A673 (cell line): ENCODE measurements at regions not wholly inside any gene's neighbourhood (a gene's known extent, or its start where the extent isn't known, plus 50 kb on each side); places are given as distances from the start of the nearest gene placed in this dataset.

ENCODE experiments used
- BruUV-seq: library from RNA; stranded (reverse); fragments of 400-500 nt; replicated peaks from 2 replicates; lab custom pipeline; 2021; lab: Mats Ljungman, UMichigan
- CTCF ChIA-PET: fragments of 300-600 bp; sonication (Branson Sonifier 250); formaldehyde crosslinking; loops from one replicate; lab custom pipeline; 2022; ENCODE audit warnings: antibody characterized with exemption; lab: Charles Lee
- POLR2A ChIA-PET: fragments of 300-600 bp; sonication (Branson Sonifier 250); formaldehyde crosslinking; loops from one replicate; lab custom pipeline; 2022; ENCODE audit warnings: antibody characterized with exemption; ENCODE audit not compliant: low non-redundant PET; lab: Charles Lee
- DNase-seq: peaks from one replicate; pipeline ENCODE4 v3.0.0-alpha.2; 2015; ENCODE audit warnings: low spot score
- H3K27ac ChIP-seq: fragments of 200-600 bp; sonication (generic); 2 replicates; pipeline ENCODE4 v1.5.1; 2016; ENCODE audit warnings: mixed run types, low read depth, mild to moderate bottlenecking, mixed read lengths, antibody characterized with exemption, low read length; ENCODE audit not compliant: poor library complexity, severe bottlenecking
- H3K27me3 ChIP-seq: fragments of 200-600 bp; sonication (generic); replicated peaks from 2 replicates; pipeline ENCODE4 v1.6.1; 2017; ENCODE audit warnings: mixed run types, low read depth, mild to moderate bottlenecking, mixed read lengths, antibody characterized with exemption, low read length; ENCODE audit not compliant: insufficient read depth, poor library complexity
- H3K36me3 ChIP-seq: fragments of 200-600 bp; sonication (generic); 2 replicates; pipeline ENCODE4 v1.6.1; 2016; ENCODE audit warnings: mixed run types, mild to moderate bottlenecking, mixed read lengths, antibody characterized with exemption, low read length; ENCODE audit not compliant: insufficient read depth, poor library complexity, severe bottlenecking
- H3K4me1 ChIP-seq: fragments of 200-600 bp; sonication (generic); 2 replicates; pipeline ENCODE4 v1.6.1; 2017; ENCODE audit warnings: mixed run types, mild to moderate bottlenecking, mixed read lengths, antibody characterized with exemption, low read length; ENCODE audit not compliant: insufficient read depth, poor library complexity, severe bottlenecking
- H3K4me3 ChIP-seq: fragments of 200-600 bp; sonication (generic); 2 replicates; pipeline ENCODE4 v1.5.1; 2016; ENCODE audit warnings: low read depth, mixed run types, mild to moderate bottlenecking, mixed read lengths, low read length; ENCODE audit not compliant: poor library complexity, severe bottlenecking
- H3K9me3 ChIP-seq: fragments of 200-600 bp; sonication (generic); 2 replicates; pipeline ENCODE4 v1.6.1; 2016; ENCODE audit warnings: mixed run types, low read depth, mild to moderate bottlenecking, mixed read lengths, antibody characterized with exemption, low read length; ENCODE audit not compliant: poor library complexity, severe bottlenecking
- CTCF ChIP-seq: fragments of 300-800, 200-600 bp; sonication (generic); conservative IDR thresholded peaks from 2 replicates; pipeline ENCODE4 v1.5.1; 2017; ENCODE audit warnings: low read depth, mild to moderate bottlenecking, antibody characterized with exemption, low read length, moderate library complexity, mixed read lengths
- EZH2 ChIP-seq: fragments of 200-600 bp; sonication (generic); IDR thresholded peaks from 2 replicates; pipeline ENCODE4 v1.6.1; 2017; ENCODE audit warnings: borderline replicate concordance, low read depth, mild to moderate bottlenecking, mixed read lengths, antibody characterized with exemption, low read length; ENCODE audit not compliant: poor library complexity, severe bottlenecking
- intact Hi-C: fragments of 100-400 bp; cut with micrococcal nuclease; formaldehyde crosslinking; loops from one replicate; pipeline ENCODE4 v1.10.0; 2022; ENCODE audit not compliant: unreplicated experiment

DNA sequence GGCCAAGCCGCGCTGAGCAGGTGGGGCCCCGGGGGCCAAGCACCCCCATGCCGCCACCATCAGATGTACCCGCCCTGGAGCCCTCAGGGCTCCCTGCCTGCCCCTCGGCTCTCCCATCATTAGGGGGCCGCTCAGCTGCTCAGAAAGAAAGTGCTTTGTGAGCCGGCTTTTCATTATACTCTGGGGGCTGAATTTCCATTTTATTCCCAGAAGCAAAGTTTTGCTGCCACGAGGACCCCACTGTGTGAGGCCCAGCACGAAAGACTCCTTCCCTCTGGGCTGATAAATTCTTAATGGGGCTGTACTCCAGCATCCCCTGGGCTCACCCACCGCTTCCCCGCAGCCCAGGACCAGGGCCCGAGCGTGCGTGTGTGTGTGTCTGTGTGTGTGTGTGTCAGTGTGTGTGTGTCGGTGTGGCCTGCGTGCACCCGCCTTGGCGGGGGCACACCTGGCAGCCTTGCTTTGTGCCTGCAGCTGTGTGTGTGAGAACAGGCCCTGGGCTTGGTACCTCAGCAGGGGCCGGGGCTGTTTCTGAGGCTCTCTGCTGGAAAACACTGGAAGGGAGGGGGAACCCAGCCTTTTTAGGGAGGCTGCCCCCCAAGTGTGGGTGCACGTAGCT is 103.0 kb upstream of the GSE1 start:
- Histone ChIP-seq H3K4me3 (no peak overlapping the region), H3K4me1 (peaks cover 33% of the 10 kb centered on the region), H3K36me3 (no peaks in the 10 kb centered on the region), H3K27ac (peak overlapping the region; percentile 37), H3K27me3 (no peaks in the 10 kb centered on the region), H3K9me3 (no peaks in the 10 kb centered on the region)
- intact Hi-C loops = no loop called here
- DNase-seq = no peak
- POLR2A ChIA-PET = no interaction called here
- no TSS peak for BruUV-seq
- CTCF ChIA-PET = no interaction called here
- no peak for TF ChIP-seq EZH2
- TF ChIP-seq CTCF = no peak

- no peak overlapping the region for H3K27ac ChIP-seq
- no peak for TF ChIP-seq EZH2
- no peak for TF ChIP-seq CTCF
- ChIA-PET CTCF (no interaction called here), POLR2A (no interaction called here)
- intact Hi-C loops = no loop called here
- no peaks in the 10 kb centered on the region for H3K36me3 ChIP-seq
- no peaks in the 10 kb centered on the region for H3K9me3 ChIP-seq
- no peak for DNase-seq
- no TSS peak for BruUV-seq
- H3K4me3 ChIP-seq = no peak overlapping the region
- H3K4me1 ChIP-seq = peaks cover 44% of the 10 kb centered on the region
- H3K27me3 ChIP-seq = no peaks in the 10 kb centered on the region
Measured at GRCh38 chr16:85511938-85512807, 100.9 kb upstream of the GSE1 start.

- Histone ChIP-seq H3K27me3 (no peaks in the 10 kb centered on the region), H3K36me3 (no peaks in the 10 kb centered on the region), H3K4me1 (peaks cover 44% of the 10 kb centered on the region), H3K9me3 (no peaks in the 10 kb centered on the region), H3K27ac (no peak overlapping the region), H3K4me3 (no peak overlapping the region)
- CTCF ChIA-PET = no interaction called here
- no peak for DNase-seq
- BruUV-seq = no TSS peak
- POLR2A ChIA-PET = no interaction called here
- intact Hi-C loops = no loop called here
- TF ChIP-seq EZH2 (no peak), CTCF (no peak)
Measured at GRCh38 chr16:85512808-85513115, 100.4 kb upstream of the GSE1 start.
